Neuronal stem cell (in vitro differentiated cells): ENCODE measurements at regions not wholly inside any gene's neighbourhood (a gene's known extent, or its start where the extent isn't known, plus 50 kb on each side); places are given as distances from the start of the nearest gene placed in this dataset.

Experiments used
- DNase-seq: peaks from one replicate; pipeline ENCODE4 v3.0.0-alpha.2; 2013; ENCODE audit warnings: low spot score
- H2AFZ ChIP-seq: one replicate; pipeline ENCODE4 v1.6.1; 2013; ENCODE audit warnings: mild to moderate bottlenecking, low read length, inconsistent platforms
- H2AK5ac ChIP-seq: 2 replicates; pipeline ENCODE4 v1.6.1; 2013; ENCODE audit warnings: low read depth, mild to moderate bottlenecking, inconsistent platforms, low read length, moderate library complexity, mixed read lengths
- H2BK120ac ChIP-seq: 2 replicates; pipeline ENCODE4 v1.6.1; 2013; ENCODE audit warnings: low read depth, mild to moderate bottlenecking, inconsistent platforms, low read length, moderate library complexity, mixed read lengths
- H2BK12ac ChIP-seq: one replicate; pipeline ENCODE4 v1.6.1; 2013; ENCODE audit warnings: low read length, inconsistent platforms
- H2BK15ac ChIP-seq: 2 replicates; pipeline ENCODE4 v1.6.1; 2013; ENCODE audit warnings: mild to moderate bottlenecking, low read length, inconsistent platforms, mixed read lengths
- H2BK5ac ChIP-seq: one replicate; pipeline ENCODE4 v1.6.1; 2013; ENCODE audit warnings: inconsistent platforms, mild to moderate bottlenecking, low read length, moderate library complexity
- H3K14ac ChIP-seq: one replicate; pipeline ENCODE4 v1.6.1; 2013; ENCODE audit warnings: low read length, inconsistent platforms
- H3K18ac ChIP-seq: 2 replicates; pipeline ENCODE4 v1.6.1; 2013; ENCODE audit warnings: low read length, inconsistent platforms
- H3K23ac ChIP-seq: 2 replicates; pipeline ENCODE4 v1.6.1; 2013; ENCODE audit warnings: low read depth, mild to moderate bottlenecking, mixed read lengths, low read length, inconsistent platforms; ENCODE audit not compliant: poor library complexity
- H3K27ac ChIP-seq: replicated peaks from 3 replicates; pipeline ENCODE4 v1.5.1; 2013; ENCODE audit warnings: low read length, inconsistent platforms
- H3K27me3 ChIP-seq, 3 experiments: 2 replicates each; pipeline ENCODE4 v1.6.1; 2013; ENCODE audit warnings: low read length in 3 of 3, mild to moderate bottlenecking in 2 of 3, inconsistent platforms in 1 of 3, low read depth in 1 of 3, mixed read lengths in 1 of 3, moderate library complexity in 1 of 3; ENCODE audit not compliant: control insufficient read depth in 3 of 3, insufficient read depth in 3 of 3
- H3K36me3 ChIP-seq, 2 donors: replicated peaks in 1 of 2; 2 replicates each; pipeline ENCODE4 v1.6.1; 2013; ENCODE audit warnings: low read length in 2 of 2; ENCODE audit not compliant: control insufficient read depth in 2 of 2, insufficient read depth in 2 of 2
- H3K4ac ChIP-seq: 2 replicates; pipeline ENCODE4 v1.6.1; 2013; ENCODE audit warnings: inconsistent platforms, mild to moderate bottlenecking, low read length, moderate library complexity
- H3K4me1 ChIP-seq, 2 donors: 1 replicate in 1 of 2; 2 replicates in 1 of 2; pipeline ENCODE4 v1.6.1; 2013; ENCODE audit warnings: low read length in 2 of 2, low read depth in 1 of 2; ENCODE audit not compliant: control insufficient read depth in 2 of 2, insufficient read depth in 1 of 2
- H3K4me2 ChIP-seq: one replicate; pipeline ENCODE4 v1.6.1; 2013; ENCODE audit warnings: mild to moderate bottlenecking, low read length, inconsistent platforms; ENCODE audit not compliant: insufficient read depth, poor library complexity, severe bottlenecking
- H3K4me3 ChIP-seq, 2 donors: 2 replicates each; pipeline ENCODE4 v1.5.1; 2013; ENCODE audit warnings: low read length in 2 of 2, mild to moderate bottlenecking in 2 of 2, inconsistent platforms in 1 of 2, moderate library complexity in 1 of 2
- H3K79me1 ChIP-seq: one replicate; pipeline ENCODE4 v1.6.1; 2013; ENCODE audit warnings: low read depth, mild to moderate bottlenecking, inconsistent platforms, low read length, moderate library complexity
- H3K9ac ChIP-seq: one replicate; pipeline ENCODE4 v1.6.1; 2013; ENCODE audit warnings: mild to moderate bottlenecking, low read depth, low read length, inconsistent platforms; ENCODE audit not compliant: poor library complexity
- H3K9me3 ChIP-seq, 2 donors: replicated peaks in 1 of 2; 2 replicates each; pipeline versions ENCODE3 to v1.6.1; 2013; ENCODE audit warnings: low read length in 2 of 2, mild to moderate bottlenecking in 2 of 2, inconsistent platforms in 1 of 2, low read depth in 1 of 2, mixed read lengths in 1 of 2, moderate library complexity in 1 of 2; ENCODE audit not compliant: control insufficient read depth in 2 of 2, insufficient read depth in 1 of 2
- H4K8ac ChIP-seq: one replicate; pipeline ENCODE4 v1.6.1; 2013; ENCODE audit warnings: low read depth, mild to moderate bottlenecking, inconsistent platforms, low read length, moderate library complexity
- H4K91ac ChIP-seq: one replicate; pipeline ENCODE4 v1.6.1; 2013; ENCODE audit warnings: low read length, low read depth, mild to moderate bottlenecking, inconsistent platforms; ENCODE audit not compliant: poor library complexity
- WGBS, 2 donors: extraction: QIAGEN DNeasy Blood & Tissue Kit; methylation state at CpG; one replicate each; pipeline ENCODE4 v1.1.7; 2013; ENCODE audit warnings: missing lambda C conversion rate in 2 of 2, mixed read lengths in 1 of 2; ENCODE audit not compliant: insufficient read length in 2 of 2, insufficient replicate concordance in 1 of 2; ENCODE audit errors: extremely low coverage in 2 of 2; 5-methylcytosine and 5-hydroxymethylcytosine counted together

DNA sequence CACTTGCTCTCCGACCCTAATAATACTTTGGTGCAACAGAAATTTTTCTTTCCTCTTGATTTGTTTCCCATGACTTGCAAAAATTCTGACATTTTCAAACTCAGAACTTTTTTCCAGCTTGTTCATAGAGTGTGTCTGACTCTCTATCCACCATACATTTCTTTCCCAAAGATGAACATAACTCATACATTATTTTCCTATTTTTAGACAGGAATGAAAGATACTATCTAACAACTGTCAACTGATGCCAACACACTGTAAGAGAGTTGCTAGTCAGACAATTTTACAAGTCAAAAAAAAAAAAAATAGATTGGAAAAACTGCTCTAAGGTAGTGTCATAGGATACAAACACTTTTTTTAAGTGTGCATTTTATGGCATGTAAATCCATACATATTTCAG, 1001.0 kb upstream of the WWC1 start:
- WGBS, 2 donors: no CpG with 5 or more reads among the region's 1 CpG
- Histone ChIP-seq H3K79me1 (no peaks in the 10 kb centered on the region), H3K4me3 (no peak overlapping the region), H3K4me2 (no peak overlapping the region), H2AK5ac (no peak overlapping the region), H4K91ac (no peak overlapping the region), H3K36me3 (no peaks in the 10 kb centered on the region), H2AFZ (no peak overlapping the region), H3K27me3 (no peaks in the 10 kb centered on the region), H2BK15ac (no peak overlapping the region), H3K27ac (no peak overlapping the region), H3K9ac (no peak overlapping the region), H3K23ac (no peak overlapping the region), H2BK12ac (no peak overlapping the region), H3K14ac (no peak overlapping the region), H3K9me3 (no peaks in the 10 kb centered on the region), H2BK120ac (no peak overlapping the region), H2BK5ac (no peak overlapping the region), H3K18ac (no peak overlapping the region), H3K4ac (no peak overlapping the region), H3K4me1 (peaks cover 11 to 18% of the 10 kb centered on the region in 2 donors), H4K8ac (no peak overlapping the region)
- no peak for DNase-seq

DNA sequence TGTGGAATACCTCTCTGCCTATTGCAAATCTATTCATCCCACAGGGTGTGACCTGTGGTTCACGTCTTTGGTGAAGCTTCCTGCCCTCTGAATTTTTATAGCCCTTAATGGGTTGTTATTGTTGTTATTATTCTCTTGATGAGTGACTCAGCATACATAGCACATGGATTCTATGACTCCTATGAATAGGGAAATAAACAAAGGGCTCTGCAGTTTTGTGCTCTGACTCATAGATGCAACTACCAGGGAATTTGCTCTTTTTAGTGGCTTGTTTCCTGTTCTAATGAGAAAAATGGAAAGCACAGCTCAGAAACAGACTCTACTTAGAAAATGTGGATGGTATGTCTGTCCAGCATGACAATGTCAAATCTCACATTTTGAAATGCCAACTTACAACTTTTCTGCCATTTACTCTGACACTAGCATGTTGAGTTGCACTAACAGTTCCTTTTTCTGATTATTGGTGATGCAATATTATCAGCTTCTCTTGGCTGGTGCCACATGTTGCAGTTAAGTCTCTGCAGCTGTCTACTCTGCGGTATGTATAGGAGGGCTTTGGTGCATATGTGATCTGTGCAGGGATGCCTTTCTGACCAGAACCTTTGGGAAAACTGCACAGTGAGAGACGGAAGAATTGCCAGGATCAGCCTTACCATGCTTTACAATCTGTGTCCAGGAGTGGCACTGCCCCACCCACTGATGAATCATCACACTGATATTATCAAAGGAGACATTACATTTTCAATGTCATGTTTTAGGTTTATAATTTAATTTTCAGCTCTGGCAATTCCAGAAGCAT, 996.4 kb upstream of the WWC1 start:
- H3K4me1 ChIP-seq: peaks cover 9 to 35% of the 10 kb centered on the region in 2 donors
- H4K8ac ChIP-seq: no peak overlapping the region
- H2AFZ ChIP-seq: peak overlapping the region; percentile 1
- no peak overlapping the region for H3K4ac ChIP-seq
- H4K91ac ChIP-seq: no peak overlapping the region
- no peak overlapping the region for H2BK120ac ChIP-seq
- peak overlapping the region; percentile 12 for H3K27ac ChIP-seq
- H3K36me3 ChIP-seq: no peaks in the 10 kb centered on the region
- H3K79me1 ChIP-seq: no peaks in the 10 kb centered on the region
- H3K4me3 ChIP-seq: no peak overlapping the region
- no peak overlapping the region for H2BK15ac ChIP-seq
- H3K18ac ChIP-seq: no peak overlapping the region
- H3K23ac ChIP-seq: no peak overlapping the region
- WGBS, 2 donors: no CpG with 5 or more reads among the region's 3 CpGs
- no peak overlapping the region for H2BK5ac ChIP-seq
- no peak for DNase-seq
- no peak overlapping the region for H3K9ac ChIP-seq
- no peak overlapping the region for H2BK12ac ChIP-seq
- no peaks in the 10 kb centered on the region for H3K27me3 ChIP-seq
- H3K4me2 ChIP-seq: no peak overlapping the region
- no peak overlapping the region for H2AK5ac ChIP-seq
- H3K9me3 ChIP-seq: no peaks in the 10 kb centered on the region
- H3K14ac ChIP-seq: no peak overlapping the region

DNA sequence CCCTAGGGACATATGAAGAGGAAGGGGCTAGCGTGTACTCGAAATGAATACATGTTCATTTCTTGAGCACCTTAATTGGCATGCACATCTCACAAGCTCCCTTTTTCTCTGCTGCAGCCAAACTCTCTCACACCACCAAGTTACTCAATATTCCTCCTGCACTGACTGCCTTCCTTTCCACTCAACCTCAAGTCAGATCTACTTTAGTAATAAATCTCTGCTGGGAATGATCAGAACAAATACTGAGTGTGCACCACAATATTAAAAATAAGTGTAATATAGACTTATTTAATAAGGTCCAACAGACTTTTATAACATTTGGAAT, 995.8 kb upstream of the WWC1 start:
- Histone ChIP-seq H3K27ac (no peak overlapping the region), H2AK5ac (no peak overlapping the region)

DNA sequence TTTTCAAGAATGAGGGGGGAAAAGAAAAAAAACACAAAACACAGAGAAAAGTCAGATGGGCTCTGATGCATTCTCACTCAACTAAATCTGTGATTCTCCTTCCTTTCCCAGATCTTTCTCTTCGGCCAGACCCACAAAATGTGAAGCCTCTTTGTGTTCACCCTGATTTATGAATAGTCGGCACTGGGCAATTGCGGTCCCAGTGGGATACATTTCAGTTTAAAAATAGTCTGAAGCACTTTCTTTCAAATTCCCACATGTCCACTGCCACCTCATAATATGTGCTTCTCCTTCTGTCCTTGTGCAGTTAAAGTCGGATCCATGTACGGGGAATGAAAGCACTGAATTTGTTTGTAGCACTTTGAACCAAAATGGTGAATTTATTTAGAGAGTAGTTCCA, 995.4 kb upstream of the WWC1 start:
- no peak overlapping the region for H3K4ac ChIP-seq
- no peak overlapping the region for H3K9ac ChIP-seq
- peaks cover 9 to 35% of the 10 kb centered on the region in 2 donors for H3K4me1 ChIP-seq
- no peaks in the 10 kb centered on the region for H3K79me1 ChIP-seq
- H3K27ac ChIP-seq: no peak overlapping the region
- H3K4me2 ChIP-seq: no peak overlapping the region
- no peak for DNase-seq
- no peak overlapping the region for H3K18ac ChIP-seq
- no peak overlapping the region for H2BK12ac ChIP-seq
- WGBS, 2 donors: no CpG with 5 or more reads among the region's 5 CpGs
- H3K14ac ChIP-seq: no peak overlapping the region
- no peaks in the 10 kb centered on the region for H3K36me3 ChIP-seq
- H2BK5ac ChIP-seq: no peak overlapping the region
- H3K4me3 ChIP-seq: no peak overlapping the region
- no peak overlapping the region for H4K91ac ChIP-seq
- no peak overlapping the region for H4K8ac ChIP-seq
- H2AFZ ChIP-seq: peak overlapping the region; percentile 75
- H3K27me3 ChIP-seq: no peaks in the 10 kb centered on the region
- no peak overlapping the region for H2AK5ac ChIP-seq
- H3K23ac ChIP-seq: no peak overlapping the region
- no peaks in the 10 kb centered on the region for H3K9me3 ChIP-seq
- no peak overlapping the region for H2BK15ac ChIP-seq
- H2BK120ac ChIP-seq: no peak overlapping the region

More for the DNA sequence above, 995.8 kb upstream of the WWC1 start:
- peak overlapping the region; percentile 75 for H2AFZ ChIP-seq
- no peak overlapping the region for H3K4me2 ChIP-seq
- H2BK120ac ChIP-seq: no peak overlapping the region
- no peak overlapping the region for H3K14ac ChIP-seq
- no peak overlapping the region for H2BK5ac ChIP-seq
- H4K91ac ChIP-seq: no peak overlapping the region
- no CpG with 5 or more reads among the region's 2 CpGs for WGBS, 2 donors
- no peak overlapping the region for H3K4ac ChIP-seq
- H4K8ac ChIP-seq: no peak overlapping the region
- no peak for DNase-seq
- H3K4me1 ChIP-seq: peaks cover 9 to 35% of the 10 kb centered on the region in 2 donors
- no peak overlapping the region for H3K9ac ChIP-seq
- no peaks in the 10 kb centered on the region for H3K27me3 ChIP-seq
- no peak overlapping the region for H3K18ac ChIP-seq
- H3K4me3 ChIP-seq: no peak overlapping the region
- no peak overlapping the region for H2BK12ac ChIP-seq
- H3K23ac ChIP-seq: no peak overlapping the region
- no peaks in the 10 kb centered on the region for H3K79me1 ChIP-seq
- H3K36me3 ChIP-seq: no peaks in the 10 kb centered on the region
- no peak overlapping the region for H2BK15ac ChIP-seq
- no peaks in the 10 kb centered on the region for H3K9me3 ChIP-seq
